ENCODE measurements at regions not wholly inside any gene's neighbourhood (a gene's known extent, or its start where the extent isn't known, plus 50 kb on each side); places are given as distances from the start of the nearest gene placed in this dataset.

GRCh38 chr22:49116021-49116420 lies 711.7 kb downstream of the BRD1 start:
- H3K36me3 ChIP-seq (ENCODE audit: low read depth), result no peaks in the 10 kb centered on the region
- ATAC-seq (ENCODE audit: low read depth), result no peak
- H3K27ac ChIP-seq (ENCODE audit: poor library complexity, severe bottlenecking), result no peak overlapping the region
- no peak for TF ChIP-seq CTCF (IDR thresholded peaks at IDR 0.05; ENCODE audit: poor library complexity, severe bottlenecking)
- no peaks in the 10 kb centered on the region for H3K4me1 ChIP-seq (ENCODE audit: insufficient read depth, poor library complexity, severe bottlenecking)
- DNase-seq (ENCODE audit: low spot score), result no peak
- H3K27me3 ChIP-seq (ENCODE audit: insufficient read depth, poor library complexity, severe bottlenecking), result no peaks in the 10 kb centered on the region
- no peak overlapping the region for H3K4me3 ChIP-seq (ENCODE audit: severe bottlenecking)
- H3K9me3 ChIP-seq (ENCODE audit: severe bottlenecking), result no peaks in the 10 kb centered on the region

DNA sequence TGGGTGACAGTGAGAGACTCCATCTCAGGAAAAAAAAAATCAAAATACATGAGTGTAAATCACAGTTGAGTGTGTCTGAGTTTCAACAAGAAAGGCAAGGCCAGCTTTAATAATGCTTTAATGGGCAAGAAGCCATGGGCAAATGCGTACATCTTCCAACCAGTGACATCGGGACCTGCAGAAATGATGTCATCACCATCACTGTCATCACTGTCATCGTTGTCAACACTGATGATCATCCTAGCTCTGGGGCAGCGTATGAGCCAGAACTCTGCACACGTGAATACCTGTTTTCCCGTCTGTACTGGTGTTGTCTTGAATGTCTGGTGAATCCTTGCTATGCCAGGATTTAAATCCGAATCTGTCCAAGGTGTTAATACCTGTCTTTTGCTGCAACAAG lies 712.5 kb downstream of the BRD1 start:
- no peaks in the 10 kb centered on the region for H3K9me3 ChIP-seq (ENCODE audit: severe bottlenecking)
- H3K27ac ChIP-seq (ENCODE audit: poor library complexity, severe bottlenecking), result no peak overlapping the region
- H3K36me3 ChIP-seq (ENCODE audit: low read depth), result no peaks in the 10 kb centered on the region
- H3K4me1 ChIP-seq (ENCODE audit: insufficient read depth, poor library complexity, severe bottlenecking), result no peaks in the 10 kb centered on the region
- no peak for DNase-seq (ENCODE audit: low spot score)
- no peak for TF ChIP-seq CTCF (IDR thresholded peaks at IDR 0.05; ENCODE audit: poor library complexity, severe bottlenecking)
- no peak for ATAC-seq (ENCODE audit: low read depth)
- no peaks in the 10 kb centered on the region for H3K27me3 ChIP-seq (ENCODE audit: insufficient read depth, poor library complexity, severe bottlenecking)
- H3K4me3 ChIP-seq (ENCODE audit: severe bottlenecking), result no peak overlapping the region

GRCh38 chr22:49113758-49114157 lies 713.9 kb downstream of the BRD1 start:
- Histone ChIP-seq H3K4me1 (ENCODE audit: insufficient read depth, poor library complexity, severe bottlenecking) (no peaks in the 10 kb centered on the region), H3K27ac (ENCODE audit: poor library complexity, severe bottlenecking) (no peak overlapping the region), H3K27me3 (ENCODE audit: insufficient read depth, poor library complexity, severe bottlenecking) (no peaks in the 10 kb centered on the region), H3K4me3 (ENCODE audit: severe bottlenecking) (no peak overlapping the region), H3K36me3 (ENCODE audit: low read depth) (no peaks in the 10 kb centered on the region), H3K9me3 (ENCODE audit: severe bottlenecking) (no peaks in the 10 kb centered on the region)
- TF ChIP-seq CTCF (IDR thresholded peaks at IDR 0.05; ENCODE audit: poor library complexity, severe bottlenecking), result no peak
- DNase-seq (ENCODE audit: low spot score), result no peak
- no peak for ATAC-seq (ENCODE audit: low read depth)

DNA sequence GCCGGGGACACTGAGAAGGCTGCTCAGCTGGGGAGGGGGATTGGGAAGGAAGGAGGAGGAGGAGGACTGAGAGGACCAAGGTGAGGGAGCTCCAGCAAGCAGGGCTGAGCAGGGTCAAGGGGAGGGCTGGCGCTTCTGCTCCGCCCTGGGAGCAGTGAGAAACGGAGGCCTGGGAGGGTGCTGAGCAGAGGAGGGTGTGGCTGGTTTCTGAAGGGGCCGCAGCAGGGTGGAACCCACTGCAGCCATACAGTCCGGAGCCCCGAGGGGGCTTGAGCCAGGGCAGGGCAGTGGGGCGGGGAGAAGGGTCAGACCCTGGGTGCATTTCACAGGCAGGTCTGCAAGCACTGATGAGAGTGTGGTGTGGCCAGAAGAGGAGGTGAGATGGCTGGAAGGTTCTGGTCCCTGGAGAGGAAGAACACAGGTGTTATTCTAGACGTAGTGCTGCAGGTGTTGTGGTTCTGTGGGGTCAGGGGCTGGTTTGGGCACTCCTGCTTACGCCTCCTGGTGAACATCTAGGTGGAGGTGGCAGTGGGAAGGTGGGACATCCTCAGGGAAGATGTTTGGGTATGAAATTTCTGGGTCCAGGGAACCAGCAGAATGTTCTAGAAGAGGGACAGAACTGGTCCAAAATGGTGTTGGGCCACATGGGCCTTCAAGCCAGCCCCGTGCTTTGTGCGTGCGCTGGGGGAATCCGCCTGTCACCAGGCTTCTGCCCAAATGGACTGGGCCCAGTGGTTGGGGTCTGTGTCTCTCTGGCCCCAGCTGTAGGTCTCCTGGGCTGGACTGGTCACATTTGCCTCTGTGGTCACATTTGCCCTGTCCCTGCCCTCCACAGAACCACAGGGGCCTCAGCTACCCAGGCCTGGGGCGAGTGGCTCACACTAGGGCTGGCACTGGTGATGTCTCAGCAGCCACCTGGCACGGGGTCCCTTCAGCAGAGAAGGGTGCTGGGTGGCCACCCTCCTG lies 714.7 kb downstream of the BRD1 start:
- H3K4me3 ChIP-seq (ENCODE audit: severe bottlenecking), result no peak overlapping the region
- no peak for DNase-seq (ENCODE audit: low spot score)
- H3K4me1 ChIP-seq (ENCODE audit: insufficient read depth, poor library complexity, severe bottlenecking), result no peaks in the 10 kb centered on the region
- no peak for TF ChIP-seq CTCF (IDR thresholded peaks at IDR 0.05; ENCODE audit: poor library complexity, severe bottlenecking)
- H3K36me3 ChIP-seq (ENCODE audit: low read depth), result no peaks in the 10 kb centered on the region
- no peaks in the 10 kb centered on the region for H3K27me3 ChIP-seq (ENCODE audit: insufficient read depth, poor library complexity, severe bottlenecking)
- H3K27ac ChIP-seq (ENCODE audit: poor library complexity, severe bottlenecking), result no peak overlapping the region
- no peak for ATAC-seq (ENCODE audit: low read depth)
- no peaks in the 10 kb centered on the region for H3K9me3 ChIP-seq (ENCODE audit: severe bottlenecking)

DNA sequence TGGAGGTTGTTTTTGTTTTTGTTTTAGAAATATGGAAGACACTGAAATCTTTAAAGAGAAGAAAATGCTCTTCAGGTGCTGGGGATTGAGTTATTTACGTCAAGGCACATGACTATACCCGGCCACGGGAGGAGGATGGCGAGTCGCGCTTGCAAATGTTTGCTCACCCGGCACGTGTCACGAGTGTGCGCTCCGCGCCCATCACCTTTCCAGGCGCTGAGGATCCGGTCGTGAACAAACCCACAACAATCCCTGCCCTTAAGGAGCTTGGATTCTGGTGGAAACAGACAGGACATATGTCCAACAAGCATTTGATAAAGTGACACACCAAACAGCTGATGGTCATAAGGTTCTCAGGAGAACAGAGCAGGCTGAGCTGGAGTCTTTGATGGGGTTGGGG lies 715.5 kb downstream of the BRD1 start:
- no peaks in the 10 kb centered on the region for H3K9me3 ChIP-seq (ENCODE audit: severe bottlenecking)
- ATAC-seq (ENCODE audit: low read depth), result no peak
- DNase-seq (ENCODE audit: low spot score), result no peak
- H3K4me1 ChIP-seq (ENCODE audit: insufficient read depth, poor library complexity, severe bottlenecking), result no peaks in the 10 kb centered on the region
- no peak overlapping the region for H3K27ac ChIP-seq (ENCODE audit: poor library complexity, severe bottlenecking)
- TF ChIP-seq CTCF (IDR thresholded peaks at IDR 0.05; ENCODE audit: poor library complexity, severe bottlenecking), result no peak
- no peak overlapping the region for H3K4me3 ChIP-seq (ENCODE audit: severe bottlenecking)
- no peaks in the 10 kb centered on the region for H3K36me3 ChIP-seq (ENCODE audit: low read depth)
- no peaks in the 10 kb centered on the region for H3K27me3 ChIP-seq (ENCODE audit: insufficient read depth, poor library complexity, severe bottlenecking)
